GM19372 (cell line): ENCODE measurements at regions not wholly inside any gene's neighbourhood (a gene's known extent, or its start where the extent isn't known, plus 50 kb on each side); places are given as distances from the start of the nearest gene placed in this dataset.

Source experiments
- ATAC-seq: cut with Tn5 transposase; IDR thresholded peaks from one replicate; pipeline ENCODE4 v1.9.1; 2021; ENCODE audit warnings: mild to moderate bottlenecking, low read depth, moderate library complexity; ENCODE audit not compliant: unreplicated experiment

DNA sequence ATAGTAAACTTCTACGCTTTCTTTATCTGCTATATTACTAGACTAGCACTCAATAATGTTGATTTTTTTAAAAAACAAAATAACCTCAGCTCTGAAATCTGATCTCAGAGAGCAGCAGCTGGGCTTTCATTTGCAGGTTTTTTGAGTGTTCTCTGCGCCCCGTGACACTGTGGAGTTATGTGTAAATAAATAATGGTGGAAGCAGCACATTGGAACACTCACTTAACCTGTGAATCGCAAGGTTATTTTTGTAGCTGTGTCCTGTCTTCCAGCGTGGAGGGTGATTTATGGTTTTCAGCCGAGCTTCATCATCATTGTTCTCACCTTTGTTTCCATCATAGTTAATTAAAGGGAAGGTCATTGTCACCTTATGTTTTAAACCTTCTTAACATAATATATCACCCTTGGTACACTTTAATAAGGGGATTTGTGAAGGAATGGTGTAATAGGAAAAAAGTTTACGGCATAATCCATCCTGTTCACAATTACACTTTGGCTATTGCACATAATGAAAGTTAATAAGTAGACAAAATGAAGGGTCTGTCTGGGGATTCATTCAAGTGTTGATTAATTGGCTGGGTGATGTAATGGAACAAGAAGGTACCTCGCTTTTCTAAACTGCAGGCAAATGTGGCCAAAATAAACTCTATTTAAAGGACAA lies 493.3 kb upstream of the ADAMTS16 start:
- no peak for ATAC-seq

DNA sequence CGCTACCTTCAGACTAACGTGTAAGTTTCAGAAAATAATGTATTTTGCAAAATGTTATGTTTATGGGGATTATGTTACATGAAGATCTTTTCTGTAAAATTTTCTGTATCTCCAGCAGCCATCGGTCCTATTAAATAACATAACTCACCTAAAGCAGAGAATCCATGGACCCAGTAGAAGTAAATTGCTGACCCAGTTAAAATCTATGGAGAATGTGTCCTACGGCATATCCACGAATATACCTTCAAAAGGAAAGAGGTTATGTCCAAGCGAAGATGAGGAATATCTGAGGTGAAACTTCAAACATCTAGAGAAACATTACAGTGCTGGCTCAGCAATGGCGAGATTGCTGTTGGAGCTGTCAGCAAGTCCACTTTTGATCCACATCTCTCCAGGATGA lies 492.2 kb upstream of the ADAMTS16 start:
- ATAC-seq: no peak

DNA sequence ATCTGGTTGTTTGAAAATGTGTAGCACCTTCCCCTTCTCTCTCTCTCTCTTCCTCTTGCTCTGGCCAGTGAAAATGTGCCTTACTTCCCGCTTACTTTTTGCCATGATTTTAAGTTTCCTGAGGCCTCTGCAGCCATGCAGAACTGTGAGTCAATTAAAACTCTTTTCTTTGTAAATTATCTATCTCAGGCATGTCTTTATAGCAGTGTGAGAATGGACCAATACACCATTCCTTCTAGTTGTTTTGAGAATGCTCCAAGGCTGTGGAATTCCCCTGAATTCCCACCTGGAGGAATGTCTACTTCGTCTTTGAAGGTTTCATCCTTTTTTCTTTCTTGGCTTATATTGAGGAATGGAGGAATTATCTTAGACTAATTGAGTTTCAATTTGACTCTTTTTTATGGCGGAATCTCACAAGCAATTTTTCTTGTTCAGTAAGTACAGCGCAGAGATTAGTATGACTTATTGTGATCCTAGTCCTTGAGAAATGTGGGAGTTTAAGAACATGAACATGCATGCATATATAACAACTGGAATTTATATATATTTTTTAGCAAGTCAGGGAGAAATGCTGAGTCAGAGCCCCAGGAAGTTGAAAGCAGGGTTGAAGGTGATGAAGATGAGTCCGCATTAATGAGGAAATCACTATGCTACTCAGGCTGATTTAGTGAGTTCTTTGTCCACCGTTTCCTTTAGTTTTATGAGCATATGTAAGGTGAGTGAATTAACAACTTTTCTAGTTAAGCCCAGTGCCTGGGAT lies 488.1 kb upstream of the ADAMTS16 start:
- no peak for ATAC-seq

DNA sequence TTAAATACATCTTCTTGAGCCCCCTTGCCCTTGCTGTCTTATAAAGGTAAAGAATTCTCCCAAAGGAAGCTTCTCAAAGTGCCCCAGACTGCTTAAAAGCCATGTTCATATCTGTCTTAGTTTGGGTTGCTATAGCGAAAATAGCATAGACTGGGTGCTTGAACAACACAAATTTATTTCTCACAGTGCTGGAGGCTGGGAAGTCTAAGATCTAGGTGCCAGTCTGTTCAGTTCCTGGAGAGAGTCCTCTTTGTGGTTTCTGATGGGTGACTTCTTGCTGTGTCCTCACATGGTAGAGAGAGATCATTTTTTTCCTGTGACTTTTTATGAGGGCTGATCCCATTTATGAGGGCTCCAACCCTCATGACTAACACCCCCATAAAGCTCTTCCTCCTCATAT lies 486.7 kb upstream of the ADAMTS16 start:
- ATAC-seq: no peak

DNA sequence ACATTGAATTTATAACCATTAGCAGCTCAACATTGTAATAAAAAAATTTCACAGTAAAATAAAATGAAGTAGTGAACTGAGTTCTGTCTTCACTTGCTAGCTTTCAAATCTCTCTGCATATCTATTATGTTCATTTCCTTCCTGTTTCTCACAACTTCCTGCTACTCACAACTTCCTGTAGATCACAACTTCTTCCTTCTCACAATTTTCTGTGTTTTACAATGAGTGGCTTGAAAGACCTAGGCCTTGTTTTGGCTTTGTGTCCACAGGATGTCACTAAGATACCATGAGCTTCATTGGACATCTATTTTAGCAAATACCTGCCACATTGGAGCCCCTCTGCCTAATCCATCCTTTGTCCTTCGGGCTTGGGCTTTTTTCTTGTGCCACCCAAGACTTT lies 480.3 kb upstream of the ADAMTS16 start:
- ATAC-seq: no peak

DNA sequence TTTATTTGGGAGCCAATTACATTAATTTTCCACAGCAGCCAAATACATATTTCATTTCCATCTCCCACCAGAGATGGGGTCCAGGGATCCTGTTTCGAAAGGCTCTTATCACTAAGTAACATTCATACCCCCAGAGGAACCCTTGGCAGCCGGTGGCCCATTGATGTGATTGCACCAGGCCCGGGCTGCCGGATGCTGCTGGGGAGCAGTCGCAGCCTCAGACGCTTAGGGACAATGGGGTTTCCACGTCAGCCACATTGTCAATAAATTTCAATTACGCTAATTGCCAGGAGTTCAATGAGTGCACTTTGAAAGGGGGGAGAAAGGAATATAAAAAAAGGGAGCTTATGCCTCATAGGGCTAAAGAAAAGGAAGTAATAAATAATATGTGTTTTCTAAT lies 478.8 kb upstream of the ADAMTS16 start:
- no peak for ATAC-seq

DNA sequence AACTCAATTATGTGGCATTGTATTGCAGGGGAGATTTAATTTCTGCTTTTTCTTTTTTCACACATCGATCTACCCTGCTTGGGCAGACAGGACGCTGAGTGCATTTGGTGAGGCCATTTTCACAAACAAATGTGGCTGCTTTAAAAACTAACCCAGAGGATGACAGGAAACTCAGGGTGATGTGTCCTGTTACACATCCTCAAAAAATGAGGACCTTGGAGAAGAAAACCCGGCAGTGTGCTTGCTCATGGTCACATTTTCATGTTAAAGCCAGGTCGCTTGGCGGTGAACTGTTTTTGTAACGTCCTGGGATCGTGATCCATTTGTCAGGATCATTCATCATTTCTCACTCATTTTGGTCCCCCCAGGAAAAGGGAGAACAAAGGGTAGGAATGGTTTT lies 478.3 kb upstream of the ADAMTS16 start:
- ATAC-seq: no peak

DNA sequence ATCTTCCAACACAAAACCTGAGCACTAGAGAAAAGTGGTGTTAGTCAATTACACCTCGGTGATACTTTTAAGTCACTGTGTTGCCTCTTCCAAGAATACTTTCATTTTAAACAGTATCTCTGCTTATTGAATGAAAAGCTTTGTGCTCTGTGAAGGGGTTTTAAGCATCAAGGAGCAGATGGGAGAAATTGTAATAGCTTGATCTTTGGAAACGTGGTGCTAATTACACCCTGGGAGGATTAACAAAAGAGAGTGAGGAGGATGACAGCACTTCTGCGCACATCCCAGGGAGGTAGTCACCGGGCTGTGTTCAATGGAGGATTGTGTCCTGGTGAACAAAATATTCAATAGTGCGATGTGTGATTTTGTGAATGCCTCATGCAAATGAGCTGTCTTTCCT lies 477.4 kb upstream of the ADAMTS16 start:
- no peak for ATAC-seq

DNA sequence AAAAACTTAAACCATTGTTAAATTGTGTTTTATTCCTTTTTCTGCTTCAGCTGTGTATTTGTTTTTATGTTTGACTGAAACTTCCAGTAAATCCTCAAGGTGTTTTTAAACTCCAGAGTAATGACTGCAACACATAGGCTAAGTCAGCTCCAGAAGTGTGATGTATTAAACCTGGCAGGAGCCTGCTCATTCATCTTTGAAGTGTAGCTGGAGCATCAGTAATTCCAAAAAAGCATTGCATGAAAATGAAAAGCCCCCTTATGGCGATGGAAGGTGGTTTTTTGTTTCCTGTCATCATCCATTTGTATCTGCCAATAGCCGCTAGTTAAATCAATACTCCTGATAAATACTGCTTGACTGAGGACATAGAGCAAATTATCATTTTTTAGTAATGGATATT lies 474.2 kb upstream of the ADAMTS16 start:
- no peak for ATAC-seq

DNA sequence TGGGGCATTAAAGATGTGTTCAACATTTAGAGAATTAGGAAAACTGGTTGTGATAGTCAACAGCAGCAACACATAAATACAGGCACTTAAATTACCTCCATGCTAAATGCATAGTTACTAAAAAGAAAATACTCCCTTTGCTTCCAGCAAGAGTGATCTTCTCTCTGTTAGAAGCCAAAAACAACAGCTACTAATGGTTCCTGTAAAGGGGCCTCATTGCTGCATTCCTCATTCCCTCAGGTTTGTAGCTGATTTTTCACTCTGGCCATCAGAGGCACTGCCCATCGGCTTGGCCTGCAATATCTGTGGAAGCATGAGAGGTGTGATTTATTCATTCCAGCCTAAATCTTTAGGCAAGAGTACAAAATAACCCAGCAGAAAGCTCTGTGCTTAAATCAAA lies 466.0 kb upstream of the ADAMTS16 start:
- ATAC-seq: no peak

DNA sequence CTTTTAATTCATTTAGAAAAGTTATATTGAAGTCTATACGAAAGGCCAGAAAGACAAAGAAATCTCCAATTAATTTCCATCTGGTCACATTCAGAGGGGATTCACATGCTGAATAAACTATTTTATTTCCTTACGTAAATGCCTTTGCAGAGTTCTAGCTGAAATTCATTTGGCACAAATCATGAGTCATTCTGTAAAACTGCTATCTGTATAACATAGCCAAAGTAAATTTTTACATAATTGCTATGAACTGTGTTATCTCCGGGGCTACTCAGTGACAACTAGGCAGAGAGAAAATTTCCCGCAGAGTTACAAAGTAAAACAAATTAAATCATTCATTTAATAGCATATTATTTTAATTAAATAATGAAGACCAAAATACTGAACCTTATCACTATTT lies 463.2 kb upstream of the ADAMTS16 start:
- ATAC-seq: no peak

DNA sequence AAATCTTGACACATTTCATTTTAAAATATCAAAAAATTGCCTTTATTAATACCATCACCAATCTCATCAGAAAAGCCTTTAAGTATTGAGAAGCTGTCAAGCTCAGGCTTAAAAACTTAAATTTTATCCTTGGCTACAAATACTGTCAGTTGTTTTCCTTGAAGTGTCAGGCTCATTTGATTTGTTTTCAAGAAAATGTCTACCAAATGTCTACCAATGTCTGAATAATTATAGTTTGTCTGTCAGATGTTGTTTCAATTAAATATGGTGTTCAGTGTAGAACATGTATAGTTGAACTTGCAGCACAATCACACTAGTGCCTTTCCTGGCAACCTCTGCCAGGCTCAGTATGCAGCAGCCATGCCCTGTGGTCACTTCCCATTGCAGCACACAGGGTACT lies 455.2 kb upstream of the ADAMTS16 start:
- ATAC-seq: no peak

DNA sequence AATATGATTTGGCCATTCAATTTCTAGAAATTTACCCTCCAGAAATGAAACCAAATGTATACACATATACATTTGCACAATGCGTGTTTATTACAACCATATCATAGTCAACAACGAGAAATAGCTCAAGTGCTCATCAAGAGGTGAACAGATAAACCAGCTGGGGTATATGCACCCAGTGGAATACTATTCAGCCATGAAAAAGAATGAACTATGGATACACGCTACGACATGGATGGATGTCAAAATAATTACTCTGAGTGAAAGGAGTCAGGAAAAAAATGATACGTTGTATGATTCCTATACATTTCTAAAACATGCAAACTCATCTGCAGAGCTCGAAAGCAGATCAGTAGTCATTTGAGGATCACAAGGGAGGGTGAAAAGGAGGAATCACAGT lies 441.5 kb upstream of the ADAMTS16 start:
- ATAC-seq: no peak

DNA sequence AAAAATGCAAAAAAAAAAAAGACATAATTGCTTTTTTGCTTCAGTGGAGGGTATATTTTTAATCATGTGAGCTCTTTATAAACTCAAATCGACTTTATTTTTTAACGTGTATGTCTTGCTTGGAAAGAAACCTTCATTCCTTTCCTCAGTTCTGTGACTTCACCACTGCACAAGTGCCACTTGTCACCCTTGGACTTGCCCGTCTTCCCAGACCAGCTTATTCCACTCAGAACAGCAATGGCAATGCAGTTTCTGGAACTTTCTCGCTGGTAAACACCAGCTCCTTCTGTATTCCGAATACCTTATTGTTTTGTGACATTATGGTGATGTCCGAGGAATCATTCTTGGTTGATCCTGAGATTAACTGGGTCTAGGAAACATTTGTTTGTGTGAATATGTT lies 440.5 kb upstream of the ADAMTS16 start:
- ATAC-seq: no peak

DNA sequence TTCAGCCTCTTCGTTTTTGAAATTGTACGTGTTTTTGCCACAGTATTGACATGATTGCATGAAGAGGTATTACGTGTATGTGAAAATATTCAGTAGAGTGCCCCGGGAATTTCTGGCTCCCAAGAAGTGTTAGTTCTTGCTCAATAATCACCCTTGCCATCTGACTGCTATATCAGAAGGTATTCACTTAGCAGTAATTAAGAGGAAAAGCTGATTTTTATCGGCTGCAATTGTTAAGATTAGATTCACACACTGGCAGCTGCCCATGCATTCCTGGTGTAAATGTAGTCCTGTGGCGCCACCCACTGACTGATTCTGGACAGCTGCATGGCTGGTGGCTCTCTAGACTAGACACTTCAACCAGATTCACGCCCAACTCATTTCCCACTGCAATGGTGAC lies 440.1 kb upstream of the ADAMTS16 start:
- ATAC-seq: no peak

DNA sequence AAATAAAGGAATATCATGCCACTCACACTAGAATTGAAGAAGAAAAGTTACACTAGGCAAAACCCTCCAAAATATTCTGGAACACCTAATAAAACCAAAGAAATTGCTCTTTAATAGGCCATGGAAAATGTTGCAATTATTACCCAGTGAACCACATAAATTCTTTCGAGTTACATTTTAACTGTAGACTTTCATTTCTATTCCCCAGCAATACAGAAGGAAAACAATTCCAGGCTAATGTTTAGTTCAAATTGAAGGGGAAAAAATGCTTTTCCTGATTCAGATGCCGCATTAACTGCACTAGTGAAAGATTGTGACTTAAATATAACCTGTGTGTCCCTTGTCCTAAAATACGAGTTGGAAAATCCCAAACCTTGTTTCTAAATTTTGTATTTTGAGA lies 439.3 kb upstream of the ADAMTS16 start:
- no peak for ATAC-seq

DNA sequence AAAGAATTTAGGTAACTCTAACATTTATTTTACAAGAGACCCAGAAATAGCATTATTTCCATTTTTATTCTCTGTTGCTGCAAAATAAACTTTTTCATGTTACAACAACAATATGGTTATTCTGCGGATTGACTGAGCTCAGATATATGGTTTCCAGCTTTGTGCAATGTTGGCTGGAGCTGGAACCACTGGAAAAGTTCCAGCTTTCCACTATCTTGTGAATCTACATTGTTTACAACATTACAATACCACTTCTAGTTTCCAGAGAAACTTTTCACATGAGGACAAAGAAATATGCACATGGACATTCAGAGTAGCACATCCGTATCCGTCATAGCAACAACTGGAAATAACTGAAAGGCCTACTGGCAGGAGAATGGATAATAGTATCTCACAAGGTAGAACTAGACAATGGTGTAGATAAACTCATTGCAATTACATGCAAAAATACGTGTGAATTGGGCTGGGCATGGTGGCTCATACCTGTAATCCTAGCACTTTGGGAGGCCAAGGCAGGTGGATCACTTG lies 436.1 kb upstream of the ADAMTS16 start:
- ATAC-seq: no peak

DNA sequence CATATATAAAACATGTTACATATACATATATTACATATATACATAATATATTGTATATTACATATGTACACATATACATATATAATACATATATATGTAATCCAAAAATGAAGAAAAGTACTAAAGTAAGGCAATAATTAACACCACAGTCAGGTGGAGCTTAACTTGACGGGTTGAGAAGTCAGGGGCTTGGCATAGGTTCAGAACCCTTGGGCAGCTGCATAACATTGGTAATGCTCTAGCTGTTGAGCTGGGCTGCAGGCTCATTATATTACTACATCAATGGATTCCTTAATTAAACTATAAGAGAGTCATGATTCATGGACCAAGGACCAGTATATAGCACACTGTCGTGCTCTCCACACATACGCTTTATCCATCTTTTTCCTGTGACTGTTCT lies 435.2 kb upstream of the ADAMTS16 start:
- ATAC-seq: no peak

DNA sequence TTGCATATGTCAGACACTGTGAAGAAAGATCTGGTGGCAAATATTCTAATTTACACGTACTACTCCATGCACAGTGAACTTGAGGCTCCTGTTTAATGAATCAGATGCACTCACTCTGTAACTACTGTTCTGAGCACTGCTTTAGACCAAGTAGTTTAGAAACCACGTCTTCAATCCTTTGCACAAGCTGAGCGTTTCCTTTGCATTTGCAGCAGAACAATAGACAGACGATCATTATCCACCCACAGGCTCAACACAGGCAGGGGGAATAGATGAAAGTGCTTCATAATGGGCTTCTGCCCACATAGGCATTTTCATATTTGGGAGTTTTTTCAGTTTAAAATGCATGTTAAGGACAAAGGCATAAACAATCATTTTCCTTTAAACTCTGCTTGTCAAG lies 423.3 kb upstream of the ADAMTS16 start:
- no peak for ATAC-seq

DNA sequence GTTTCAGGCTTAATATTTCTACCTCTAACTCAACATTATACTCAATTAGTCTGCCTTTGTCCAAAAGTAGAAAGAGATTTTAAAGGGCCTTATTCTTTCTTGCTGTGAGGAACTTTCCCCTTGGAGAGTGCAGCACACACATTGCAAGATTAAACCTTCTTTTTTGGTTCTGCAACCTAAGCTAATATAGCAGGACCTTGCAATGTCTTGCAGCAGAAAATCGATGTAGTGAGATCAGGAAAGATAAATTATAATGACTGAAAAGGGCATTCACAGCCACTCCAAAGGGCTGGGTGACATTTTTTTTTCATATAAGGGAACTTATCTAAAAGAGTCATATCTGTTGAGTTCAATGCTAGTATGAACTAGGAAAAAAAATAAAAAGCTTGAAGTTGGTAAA lies 422.7 kb upstream of the ADAMTS16 start:
- no peak for ATAC-seq

DNA sequence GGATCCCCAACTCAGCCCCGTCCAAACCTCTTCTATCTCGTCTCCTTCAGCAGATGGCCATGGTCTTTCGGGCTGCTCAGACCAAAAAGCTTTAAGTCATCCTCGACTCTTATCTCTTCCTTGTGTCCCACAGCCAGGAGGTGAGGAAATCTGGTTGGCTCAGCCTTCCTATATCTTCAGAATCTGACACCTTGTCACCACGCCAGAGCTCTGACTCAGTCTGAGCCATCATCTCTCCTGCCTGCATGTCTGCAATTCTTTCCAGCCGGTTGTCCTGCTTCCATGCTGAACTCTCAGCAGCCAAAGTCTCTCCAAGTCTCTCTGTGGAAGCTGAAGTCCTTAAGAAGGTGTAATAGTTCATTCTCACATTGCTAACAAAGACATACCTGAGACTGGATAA lies 419.3 kb upstream of the ADAMTS16 start:
- no peak for ATAC-seq

DNA sequence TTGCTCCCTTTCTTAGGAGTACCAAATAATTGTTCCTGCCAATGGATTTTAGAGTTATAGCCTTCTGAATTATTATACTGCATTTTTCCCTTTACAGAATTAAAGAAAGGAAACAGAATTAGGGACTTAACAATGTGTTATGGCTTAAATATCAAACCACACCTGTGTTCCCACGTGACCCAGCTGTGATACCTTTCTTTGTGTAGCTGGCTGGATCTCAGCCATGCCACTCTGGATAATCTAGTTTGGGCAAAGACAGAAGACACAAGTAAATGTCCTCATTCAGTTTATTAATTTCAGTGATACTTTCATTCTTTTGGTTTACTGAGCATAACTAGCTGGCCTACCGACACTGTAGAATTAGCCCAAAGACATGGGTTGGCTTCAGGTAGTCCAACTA lies 417.2 kb upstream of the ADAMTS16 start:
- ATAC-seq: no peak
